IMR-90 (cell line): ENCODE measurements at regions not wholly inside any gene's neighbourhood (a gene's known extent, or its start where the extent isn't known, plus 50 kb on each side); places are given as distances from the start of the nearest gene placed in this dataset.

Experiments
- ATAC-seq: fragments of 200-7000 bp; cut with Tn5 transposase; 2 replicates; pipeline ENCODE4 v1.9.1; 2020; ENCODE audit warnings: low read depth, mild to moderate bottlenecking, moderate library complexity
- BruUV-seq: library from RNA; stranded (reverse); fragments of 400-500 nt; replicated peaks from 2 replicates; lab custom pipeline; 2021; lab: Mats Ljungman, UMichigan
- CTCF ChIA-PET: fragments of 300-600 bp; formaldehyde crosslinking; extraction: SDS; loops from one replicate; lab custom pipeline; 2021; ENCODE audit warnings: antibody characterized with exemption; lab: Yijun Ruan, JAX
- POLR2A ChIA-PET: fragments of 300-600 bp; sonication (Branson Sonifier 250); formaldehyde crosslinking; loops from one replicate; lab custom pipeline; 2022; ENCODE audit warnings: antibody characterized with exemption; ENCODE audit not compliant: unreplicated experiment; lab: Charles Lee
- DNase-seq: peaks from one replicate; pipeline ENCODE4 v3.0.0; 2013
- H2AFZ ChIP-seq: replicated peaks from 2 replicates; pipeline ENCODE3; 2013; ENCODE audit warnings: low read length, mild to moderate bottlenecking; ENCODE audit not compliant: poor library complexity
- H2AK5ac ChIP-seq: 2 replicates; pipeline ENCODE4 v1.6.1; 2013; ENCODE audit warnings: low read depth, low read length, inconsistent platforms
- H2AK9ac ChIP-seq: replicated peaks from 2 replicates; pipeline ENCODE3; 2013; ENCODE audit warnings: mild to moderate bottlenecking, low read depth, low read length, moderate library complexity; ENCODE audit not compliant: poor library complexity
- H2BK120ac ChIP-seq: 2 replicates; pipeline ENCODE4 v1.6.1; 2013; ENCODE audit warnings: low read depth, low read length, inconsistent platforms
- H2BK15ac ChIP-seq: 3 replicates; pipeline ENCODE4 v1.6.1; 2013; ENCODE audit warnings: low read depth, low read length, inconsistent platforms
- H2BK20ac ChIP-seq: 2 replicates; pipeline ENCODE4 v1.6.1; 2013; ENCODE audit warnings: low read depth, mild to moderate bottlenecking, inconsistent platforms, low read length, moderate library complexity
- H2BK5ac ChIP-seq: 2 replicates; pipeline ENCODE4 v1.6.1; 2013; ENCODE audit warnings: mild to moderate bottlenecking, low read depth, low read length, inconsistent platforms; ENCODE audit not compliant: poor library complexity, severe bottlenecking
- H3K14ac ChIP-seq: replicated peaks from 2 replicates; pipeline ENCODE4 v1.6.1; 2013; ENCODE audit warnings: low read depth, low read length, inconsistent platforms
- H3K18ac ChIP-seq: 2 replicates; pipeline ENCODE4 v1.6.1; 2013; ENCODE audit warnings: low read depth, low read length, control low read depth
- H3K23ac ChIP-seq: 2 replicates; pipeline ENCODE4 v1.6.1; 2013; ENCODE audit warnings: low read depth, low read length, inconsistent platforms
- H3K27ac ChIP-seq: 2 replicates; pipeline ENCODE4 v1.5.1; 2013; ENCODE audit warnings: mild to moderate bottlenecking, control low read depth, low read length; ENCODE audit not compliant: insufficient read depth
- H3K27me3 ChIP-seq: 2 replicates; pipeline ENCODE4 v1.6.1; 2013; ENCODE audit warnings: low read length; ENCODE audit not compliant: control insufficient read depth, insufficient read depth
- H3K36me3 ChIP-seq: 2 replicates; pipeline ENCODE4 v1.6.1; 2013; ENCODE audit warnings: low read length, mixed read lengths; ENCODE audit not compliant: control insufficient read depth, insufficient read depth
- H3K4ac ChIP-seq: 2 replicates; pipeline ENCODE4 v1.6.1; 2013; ENCODE audit warnings: low read depth, low read length, inconsistent platforms
- H3K4me1 ChIP-seq: 2 replicates; pipeline ENCODE4 v1.6.1; 2013; ENCODE audit warnings: low read length, mixed read lengths; ENCODE audit not compliant: control insufficient read depth, insufficient read depth
- H3K4me2 ChIP-seq: 2 replicates; pipeline ENCODE4 v1.6.1; 2013; ENCODE audit warnings: low read depth, mild to moderate bottlenecking, control low read depth, low read length, moderate library complexity
- H3K4me3 ChIP-seq: 2 replicates; pipeline ENCODE4 v1.5.1; 2013; ENCODE audit warnings: low read depth, mild to moderate bottlenecking, control low read depth, low read length, moderate library complexity; ENCODE audit not compliant: insufficient read depth
- H3K56ac ChIP-seq: 2 replicates; pipeline ENCODE4 v1.6.1; 2013; ENCODE audit warnings: low read length, inconsistent platforms; ENCODE audit not compliant: insufficient read depth; ENCODE audit errors: extremely low read depth
- H3K79me1 ChIP-seq, 2 experiments: 2 replicates each; pipeline ENCODE4 v1.6.1; 2013; ENCODE audit warnings: low read length in 2 of 2, inconsistent platforms in 1 of 2, low read depth in 1 of 2
- H3K9ac ChIP-seq: 2 replicates; pipeline ENCODE4 v1.6.1; 2013; ENCODE audit warnings: low read depth, low read length, control low read depth
- H3K9me1 ChIP-seq: 2 replicates; pipeline ENCODE4 v1.6.1; 2013; ENCODE audit warnings: low read length, inconsistent platforms; ENCODE audit not compliant: insufficient read depth
- H3K9me3 ChIP-seq: 2 replicates; pipeline ENCODE4 v1.6.1; 2013; ENCODE audit warnings: low read length; ENCODE audit not compliant: control insufficient read depth, insufficient read depth
- H4K20me1 ChIP-seq: 2 replicates; pipeline ENCODE4 v1.6.1; 2013; ENCODE audit warnings: low read length, inconsistent platforms; ENCODE audit not compliant: insufficient read depth
- H4K5ac ChIP-seq: 2 replicates; pipeline ENCODE4 v1.6.1; 2013; ENCODE audit warnings: mild to moderate bottlenecking, low read depth, low read length, control low read depth
- H4K8ac ChIP-seq, 2 experiments: 2 replicates each; pipeline ENCODE4 v1.6.1; 2013; ENCODE audit warnings: low read depth in 2 of 2, low read length in 2 of 2, control low read depth in 1 of 2, inconsistent platforms in 1 of 2
- H4K91ac ChIP-seq: 2 replicates; pipeline ENCODE4 v1.6.1; 2013; ENCODE audit warnings: low read depth, low read length, inconsistent platforms; ENCODE audit not compliant: insufficient read depth
- BHLHE40 ChIP-seq: fragments of 150-350 bp; IDR thresholded peaks from 2 replicates; pipeline ENCODE4 v1.6.1; 2016; ENCODE audit warnings: mild to moderate bottlenecking, low read depth, low read length
- CEBPB ChIP-seq: IDR thresholded peaks from 2 replicates; pipeline ENCODE4 v1.6.1; 2012; ENCODE audit warnings: low read depth, low read length, improper control_type of control experiment
- CHD1 ChIP-seq: IDR thresholded peaks from 2 replicates; pipeline ENCODE4 v1.6.1; 2012; ENCODE audit warnings: low read depth, low read length, improper control_type of control experiment
- CTCF ChIP-seq: conservative IDR thresholded peaks from 2 replicates; pipeline ENCODE4 v1.5.1; 2012; ENCODE audit warnings: mild to moderate bottlenecking, low read depth, low read length, improper control_type of control experiment
- ELK1 ChIP-seq: fragments of 150-350 bp; IDR thresholded peaks from 2 replicates; pipeline ENCODE4 v1.6.1; 2016; ENCODE audit warnings: low read depth, mild to moderate bottlenecking, low read length, moderate library complexity, borderline replicate concordance
- FOS ChIP-seq: fragments of 150-350 bp; IDR thresholded peaks from 2 replicates; pipeline ENCODE4 v1.6.1; 2016; ENCODE audit warnings: low read depth, low read length
- MAFK ChIP-seq: IDR thresholded peaks from 2 replicates; pipeline ENCODE4 v1.6.1; 2012; ENCODE audit warnings: low read depth, low read length, improper control_type of control experiment
- MAZ ChIP-seq: IDR thresholded peaks from 2 replicates; pipeline ENCODE4 v1.6.1; 2012; ENCODE audit warnings: low read depth, mild to moderate bottlenecking, low read length, improper control_type of control experiment, moderate library complexity, borderline replicate concordance
- MXI1 ChIP-seq: IDR thresholded peaks from 2 replicates; pipeline ENCODE4 v1.6.1; 2012; ENCODE audit warnings: low read depth, mild to moderate bottlenecking, low read length, moderate library complexity, borderline replicate concordance
- NFE2L2 ChIP-seq: fragments of 150-350 bp; IDR thresholded peaks from 2 replicates; pipeline ENCODE4 v1.6.1; 2016; ENCODE audit warnings: low read depth, mild to moderate bottlenecking, low read length
- POLR2A ChIP-seq: IDR thresholded peaks from 2 replicates; pipeline ENCODE4 v1.6.1; 2012; ENCODE audit warnings: mild to moderate bottlenecking, low read depth, low read length
- RAD21 ChIP-seq: IDR thresholded peaks from 2 replicates; pipeline ENCODE4 v1.6.1; 2012; ENCODE audit warnings: low read length, improper control_type of control experiment
- RCOR1 ChIP-seq: IDR thresholded peaks from 2 replicates; pipeline ENCODE4 v1.6.1; 2012; ENCODE audit warnings: mild to moderate bottlenecking, low read length, improper control_type of control experiment; ENCODE audit not compliant: insufficient replicate concordance
- RFX5 ChIP-seq: IDR thresholded peaks from 2 replicates; pipeline ENCODE4 v1.8.0; 2012; ENCODE audit warnings: low read depth, mild to moderate bottlenecking, low read length, moderate library complexity
- SMC3 ChIP-seq: fragments of 150-350 bp; IDR thresholded peaks from 2 replicates; pipeline ENCODE4 v1.6.1; 2016; ENCODE audit warnings: low read depth, mild to moderate bottlenecking, antibody characterized with exemption, low read length, moderate library complexity
- USF2 ChIP-seq: fragments of 150-350 bp; IDR thresholded peaks from 2 replicates; pipeline ENCODE4 v1.6.1; 2017; ENCODE audit warnings: mild to moderate bottlenecking, antibody characterized with exemption, low read length, low read depth
- WGBS, 2 experiments: methylation state at CpG; one replicate each; pipeline versions ENCODE4 v1.1.5 to v1.1.7; 2013; ENCODE audit warnings: missing lambda C conversion rate in 2 of 2; ENCODE audit not compliant: insufficient read length in 1 of 2; ENCODE audit errors: extremely low coverage in 2 of 2; 5-methylcytosine and 5-hydroxymethylcytosine counted together
- dilution Hi-C: fragments of 300-500 bp; cut with HindIII; formaldehyde crosslinking; loops from one replicate; pipeline ENCODE4 v1.14.3; 2018; ENCODE audit warnings: low sequenced_read_pairs; ENCODE audit not compliant: unreplicated experiment
- in situ Hi-C: fragments of 300-500 bp; cut with MboI; formaldehyde crosslinking; loops from 3 replicates; pipeline ENCODE4 v1.14.3; 2019; ENCODE audit warnings: low sequenced_read_pairs, inconsistent platforms, mixed read lengths
- intact Hi-C: fragments of 100-400 bp; cut with micrococcal nuclease; formaldehyde crosslinking; loops from 2 replicates; pipeline ENCODE4 v1.10.0; 2022

- H4K5ac ChIP-seq = no peak overlapping the region
- H3K56ac ChIP-seq = no peak overlapping the region
- no peak overlapping the region for H2AK9ac ChIP-seq
- no peak overlapping the region for H3K27ac ChIP-seq
- POLR2A ChIA-PET = no interaction called here
- no peak overlapping the region for H3K9ac ChIP-seq
- H3K27me3 ChIP-seq = no peaks in the 10 kb centered on the region
- H3K18ac ChIP-seq = no peak overlapping the region
- H2BK120ac ChIP-seq = no peak overlapping the region
- BruUV-seq = no TSS peak
- ATAC-seq = no peak
- no peaks in the 10 kb centered on the region for H3K36me3 ChIP-seq
- H4K91ac ChIP-seq = no peak overlapping the region
- H3K23ac ChIP-seq = no peak overlapping the region
- no peak overlapping the region for H2AFZ ChIP-seq
- dilution Hi-C loops = no loop called here
- no peak overlapping the region for H3K4ac ChIP-seq
- H4K20me1 ChIP-seq = no peaks in the 10 kb centered on the region
- H4K8ac ChIP-seq = no peak overlapping the region
- CTCF ChIA-PET = no interaction called here
- no peaks in the 10 kb centered on the region for H3K9me1 ChIP-seq
- in situ Hi-C loops = no loop called here
- no peak overlapping the region for H2BK15ac ChIP-seq
- H3K79me1 ChIP-seq = no peaks in the 10 kb centered on the region
- no peak overlapping the region for H2AK5ac ChIP-seq
- 0 out of 2 replicates have a peak, but pooled peaks cover 2% of the 10 kb centered on the region for H3K9me3 ChIP-seq
- no peak overlapping the region for H3K14ac ChIP-seq
- H3K4me3 ChIP-seq = no peak overlapping the region
- TF ChIP-seq FOS = no peak
- no peak for TF ChIP-seq MAZ
- TF ChIP-seq NFE2L2 = no peak
- no peak for TF ChIP-seq MAFK
- no peak for TF ChIP-seq CEBPB
- TF ChIP-seq POLR2A = no peak
- TF ChIP-seq CHD1 = no peak
- TF ChIP-seq USF2 = no peak
- TF ChIP-seq ELK1 = no peak
- TF ChIP-seq RFX5 = no peak
- no peak for TF ChIP-seq MXI1
- no peak for TF ChIP-seq RCOR1
- TF ChIP-seq RAD21 = no peak
- no peak for TF ChIP-seq CTCF
- TF ChIP-seq BHLHE40 = no peak
- TF ChIP-seq SMC3 = no peak
- H2BK5ac ChIP-seq = no peak overlapping the region
- H3K4me1 ChIP-seq = no peaks in the 10 kb centered on the region
- DNase-seq = no peak
- 13% methylated on average over 2 of the region's 7 CpGs; no CpG with 5 or more reads in 1 of the 2 experiments for WGBS, 2 experiments
- no peak overlapping the region for H2BK20ac ChIP-seq
- intact Hi-C loops = no loop called here
- H3K4me2 ChIP-seq = no peak overlapping the region
Observed at GRCh38 chr5:153404747-153405146, 85.7 kb upstream of the GRIA1 start.
